CD4-positive, alpha-beta T cell treated with Interleukin-21 for 1 hour (primary cell): ENCODE measurements at regions not wholly inside any gene's neighbourhood (a gene's known extent, or its start where the extent isn't known, plus 50 kb on each side); places are given as distances from the start of the nearest gene placed in this dataset.
A peak's percentile ranks its signal among the peaks of the same experiment; 100 is the strongest.

Source experiments
- DNase-seq: peaks from one replicate; pipeline ENCODE4 v3.0.0-alpha.2; 2020

DNA sequence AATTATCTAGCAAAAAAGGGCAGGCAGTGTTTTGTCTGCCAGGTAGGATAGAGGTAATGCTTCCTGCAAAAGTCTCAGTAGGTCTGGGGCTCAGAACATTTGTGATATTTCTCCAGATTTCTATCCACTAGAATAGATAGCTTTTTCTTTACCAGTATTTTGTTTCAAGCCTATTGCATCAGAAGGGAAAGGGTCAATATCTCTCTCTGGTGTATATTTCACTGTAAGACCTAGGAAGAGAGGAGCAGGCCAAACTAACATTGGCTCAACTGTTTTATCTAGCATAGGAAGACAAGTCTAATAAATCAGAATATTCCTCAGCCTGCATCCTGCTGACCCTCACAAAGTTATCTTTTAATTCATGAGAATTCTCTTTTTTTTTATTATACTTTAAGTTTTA lies 106.7 kb upstream of the DAAM1 start:
- DNase-seq: no peak

DNA sequence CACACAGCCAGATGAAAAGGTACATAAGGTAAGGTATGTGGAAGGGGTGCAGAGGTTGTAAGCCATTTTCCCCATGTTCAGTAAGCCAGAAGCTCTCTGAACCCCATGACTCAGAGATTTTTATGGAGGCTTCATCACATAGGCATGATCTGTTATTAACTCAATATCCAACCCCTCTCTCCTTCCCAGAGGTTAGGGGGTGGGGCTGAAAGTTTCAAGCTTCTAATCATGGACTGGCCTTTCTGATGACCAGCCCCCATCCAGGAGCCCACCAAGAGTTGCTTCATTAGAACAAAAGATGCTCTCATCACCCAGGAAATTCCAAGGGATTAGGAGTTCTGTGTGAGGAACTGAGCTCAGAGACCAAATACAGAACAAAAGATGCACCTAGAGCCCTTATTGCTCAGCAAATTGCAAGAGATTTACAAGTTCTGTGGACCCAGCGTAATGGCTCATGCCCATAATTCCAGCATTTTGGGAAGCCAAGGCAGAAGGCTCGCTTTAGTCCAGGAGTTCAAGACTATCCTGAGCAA lies 103.2 kb upstream of the DAAM1 start:
- DNase-seq: no peak

GRCh38 chr14:59086241-59086882 lies 102.1 kb upstream of the DAAM1 start:
- no peak for DNase-seq

DNA sequence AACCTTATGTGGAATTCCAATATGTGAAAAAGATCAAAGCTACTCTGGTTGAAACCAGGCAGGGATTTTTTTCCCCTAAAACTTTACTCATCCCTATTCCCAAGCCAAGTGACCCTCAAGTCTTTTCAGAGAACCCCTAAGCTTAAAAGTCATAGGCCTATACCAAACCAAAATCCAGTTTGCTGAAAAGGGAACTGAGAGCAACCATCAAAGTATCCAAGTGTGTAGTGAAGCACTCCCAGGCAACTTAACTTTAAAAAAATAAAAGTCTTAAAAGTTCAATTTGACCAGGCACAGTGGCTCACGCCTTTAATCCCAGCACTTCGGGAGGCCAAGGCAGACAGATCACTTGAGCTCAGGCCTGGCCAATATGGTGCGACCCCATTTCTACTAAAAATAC lies 101.2 kb upstream of the DAAM1 start:
- DNase-seq: no peak

- DNase-seq: no peak
Observed at GRCh38 chr14:59087711-59088110, 100.8 kb upstream of the DAAM1 start.

GRCh38 chr14:59090572-59090971 lies 97.9 kb upstream of the DAAM1 start:
- DNase-seq: no peak

DNA sequence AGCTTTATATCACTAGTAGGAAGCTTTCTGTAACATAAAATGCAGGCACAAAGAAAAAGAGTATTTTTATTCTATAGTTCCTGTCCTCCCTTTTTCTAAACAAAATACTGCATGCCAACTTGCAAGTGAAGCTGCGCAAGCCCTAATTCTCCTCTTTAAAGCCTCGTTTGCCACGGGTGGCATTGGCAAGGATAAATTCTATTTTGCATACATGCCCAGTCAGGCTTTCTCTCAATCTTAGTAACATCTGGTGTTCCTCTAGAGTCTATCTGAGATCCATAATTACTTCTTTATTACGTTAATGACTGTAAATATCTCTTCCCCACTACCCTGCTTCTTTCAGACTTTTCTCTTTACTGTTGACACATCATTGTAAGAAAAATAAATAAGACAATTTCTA lies 97.1 kb upstream of the DAAM1 start:
- DNase-seq: no peak

DNA sequence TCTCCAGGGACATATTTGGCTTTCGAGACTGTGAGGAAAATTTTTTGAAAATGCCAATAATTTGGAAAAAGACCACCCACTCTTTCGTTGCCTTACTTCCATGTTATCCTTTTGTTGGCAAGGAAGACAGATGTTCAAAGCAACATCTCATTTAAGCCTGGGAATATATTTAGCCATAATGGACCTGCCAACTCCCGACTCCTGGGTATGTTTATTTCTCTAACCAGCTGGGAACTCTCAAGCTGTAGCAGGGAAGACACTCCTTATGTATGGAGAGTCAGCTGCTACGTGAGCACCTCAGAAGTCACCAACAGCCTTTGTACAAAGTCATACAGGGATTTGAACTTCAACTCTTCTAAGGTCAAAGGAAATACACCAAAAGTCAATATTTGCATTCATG lies 96.5 kb upstream of the DAAM1 start:
- DNase-seq: no peak

DNA sequence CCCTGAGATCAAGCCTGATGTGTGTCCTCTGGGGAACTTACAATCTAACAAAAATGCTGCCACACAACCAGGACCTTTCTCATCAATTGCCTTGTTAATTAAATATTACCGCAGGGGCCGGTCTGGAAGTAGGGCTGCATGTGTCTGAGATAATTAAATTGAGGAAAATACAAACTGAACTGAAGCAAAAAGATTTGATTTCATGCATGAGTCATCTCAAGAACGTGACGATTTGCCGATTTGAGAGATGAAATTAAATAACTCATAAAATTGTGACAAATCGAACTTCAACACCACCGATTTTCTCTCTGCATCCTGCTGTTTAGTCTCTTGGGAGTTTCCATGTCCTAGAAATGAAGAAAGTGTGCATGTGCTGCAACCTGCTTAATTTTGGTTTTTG lies 94.6 kb upstream of the DAAM1 start:
- no peak for DNase-seq

GRCh38 chr14:59096303-59096702 lies 92.2 kb upstream of the DAAM1 start:
- DNase-seq: no peak

DNA sequence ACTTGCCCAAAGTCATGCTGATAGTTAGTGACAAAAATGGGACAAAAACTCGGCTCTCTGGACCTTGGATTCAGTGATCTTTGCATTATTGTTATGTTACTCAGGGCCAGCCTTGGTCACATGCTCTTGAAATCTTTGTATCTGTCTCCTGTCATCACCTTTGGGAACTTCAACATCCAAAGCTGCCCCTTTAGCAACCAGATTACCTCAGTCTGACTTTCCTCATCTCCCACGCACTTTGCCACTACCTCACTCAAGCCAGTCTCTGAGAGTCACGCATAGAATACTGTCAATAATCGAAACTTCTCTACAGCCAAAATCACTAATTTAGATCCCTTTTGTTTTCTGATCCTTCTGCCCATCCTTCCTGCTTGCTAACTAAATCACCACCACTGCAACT lies 90.8 kb upstream of the DAAM1 start:
- DNase-seq: no peak

- no peak for DNase-seq
Observed at GRCh38 chr14:59098377-59098776, 90.1 kb upstream of the DAAM1 start.

GRCh38 chr14:59100205-59100604 lies 88.3 kb upstream of the DAAM1 start:
- DNase-seq: no peak

DNA sequence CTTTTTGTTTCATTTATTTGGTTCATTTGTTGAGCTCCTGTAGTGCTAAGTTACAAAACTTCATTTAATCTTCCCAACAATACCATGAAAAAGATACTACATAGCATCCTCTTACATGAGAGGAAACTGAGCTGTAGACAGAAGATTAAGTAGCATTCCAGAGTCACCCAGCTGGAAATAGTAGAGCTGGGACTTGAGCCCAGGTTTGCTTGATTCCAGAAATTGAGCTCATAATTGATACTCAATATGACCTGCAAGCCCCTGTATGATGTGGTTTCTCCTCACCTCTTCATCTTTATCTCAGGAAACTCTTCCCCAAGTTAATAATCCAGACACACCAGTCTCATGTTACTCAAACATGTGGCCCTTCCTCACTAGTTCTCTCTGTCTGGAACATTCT lies 87.0 kb upstream of the DAAM1 start:
- DNase-seq: no peak

DNA sequence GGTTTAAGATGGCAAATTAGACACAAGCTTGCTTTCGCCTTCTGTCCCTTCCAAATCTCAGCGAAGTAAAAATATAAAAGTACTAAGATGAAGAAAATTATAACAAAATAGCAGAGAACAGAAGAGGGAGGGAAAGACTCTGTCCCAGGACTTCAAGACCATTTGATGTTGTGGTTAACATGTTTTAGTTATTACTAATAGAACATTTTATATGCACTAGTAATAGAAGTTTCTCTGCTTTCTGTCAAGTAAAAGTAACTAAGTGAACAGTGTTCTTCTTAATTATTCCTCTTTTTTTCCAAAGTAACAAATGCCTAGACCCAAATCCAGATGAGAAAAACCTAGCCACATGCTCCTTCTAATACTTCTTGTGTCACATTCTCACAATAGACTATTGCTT lies 85.1 kb upstream of the DAAM1 start:
- no peak for DNase-seq

- no peak for DNase-seq
Observed at GRCh38 chr14:59107819-59108218, 80.6 kb upstream of the DAAM1 start.

DNA sequence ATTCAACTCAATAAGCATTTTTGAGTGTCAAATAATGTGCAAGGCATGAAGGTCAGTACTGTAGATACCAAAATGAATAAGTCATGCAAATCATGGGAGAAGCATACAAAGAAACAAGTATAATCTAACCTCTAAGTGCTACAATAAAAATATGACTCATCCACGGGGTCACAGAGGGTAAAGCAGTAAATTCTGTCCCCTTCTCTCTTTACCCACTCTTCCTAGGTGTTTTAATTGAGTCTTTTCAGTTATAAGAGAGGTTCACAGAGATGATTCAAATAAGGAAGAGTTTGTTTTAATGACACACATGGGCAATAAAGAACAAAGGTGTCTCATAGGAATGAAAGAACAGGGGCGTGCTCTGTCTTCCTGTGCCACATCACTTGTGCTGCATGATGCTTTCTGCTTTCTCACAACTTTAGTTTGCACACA lies 71.5 kb upstream of the DAAM1 start:
- no peak for DNase-seq

DNA sequence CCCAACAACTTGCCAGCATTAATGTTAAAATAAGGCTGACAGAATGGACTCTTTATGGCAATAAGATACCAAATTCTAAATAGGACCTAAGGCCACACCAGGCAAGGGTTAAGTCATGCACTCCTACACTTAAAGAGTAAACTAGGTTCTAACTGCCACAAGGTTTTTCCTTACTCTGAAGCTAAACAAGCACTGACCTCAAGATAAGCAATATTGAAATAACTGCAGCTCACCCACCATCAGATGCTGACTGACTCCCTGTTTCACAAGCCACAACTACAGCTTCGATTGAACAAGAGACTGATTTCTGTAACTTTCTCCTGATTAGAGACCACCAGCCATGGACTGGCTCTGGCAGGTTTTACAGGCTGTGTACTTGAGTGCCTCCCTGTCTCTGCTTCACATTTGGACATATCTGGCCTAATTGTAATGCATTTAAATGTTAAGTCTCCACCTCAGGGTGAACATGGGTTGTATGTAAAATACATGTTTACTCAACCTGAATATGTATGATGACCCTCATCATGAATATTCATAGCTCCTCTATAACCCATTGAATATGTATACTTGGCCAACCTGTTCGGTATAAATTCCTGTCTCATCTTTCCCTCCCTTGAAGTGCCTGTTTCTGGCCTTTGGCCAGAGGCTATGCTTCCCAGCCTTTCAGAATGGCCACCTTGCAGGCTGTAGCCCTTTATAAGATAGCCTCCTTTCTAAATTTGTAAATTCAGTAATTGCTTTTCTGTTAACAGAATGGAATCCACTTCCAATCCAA lies 70.5 kb upstream of the DAAM1 start:
- no peak for DNase-seq

- DNase-seq: no peak
Observed at GRCh38 chr14:59120921-59121320, 67.5 kb upstream of the DAAM1 start.

DNA sequence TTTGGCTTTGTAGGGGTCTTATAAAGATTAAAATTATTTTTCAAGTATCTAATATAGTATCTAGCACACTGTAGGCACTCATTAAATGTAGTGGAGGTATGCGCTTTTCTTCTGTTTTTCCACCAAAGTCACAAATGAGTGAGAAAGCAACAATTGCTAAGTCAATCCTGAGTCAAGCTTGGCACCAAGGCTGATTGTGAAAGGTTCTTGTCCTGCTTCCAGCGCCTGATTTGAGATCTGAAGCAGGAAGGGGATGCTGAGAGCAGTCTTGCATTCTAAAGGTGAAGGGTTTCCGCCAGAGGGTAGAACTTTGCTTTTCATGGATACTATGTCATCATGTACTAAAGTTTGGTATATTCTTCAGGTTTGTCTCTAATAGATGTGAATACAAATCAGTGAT lies 64.9 kb upstream of the DAAM1 start:
- DNase-seq: no peak

- no peak for DNase-seq
Observed at GRCh38 chr14:59123975-59124374, 64.5 kb upstream of the DAAM1 start.

GRCh38 chr14:59125156-59125555 lies 63.3 kb upstream of the DAAM1 start:
- no peak for DNase-seq

GRCh38 chr14:59126714-59127436 lies 61.6 kb upstream of the DAAM1 start:
- DNase-seq: peak; percentile 66

GRCh38 chr14:59127437-59127732 lies 61.1 kb upstream of the DAAM1 start:
- no peak for DNase-seq
